GM19324 (cell line): ENCODE measurements at regions not wholly inside any gene's neighbourhood (a gene's known extent, or its start where the extent isn't known, plus 50 kb on each side); places are given as distances from the start of the nearest gene placed in this dataset.

Source experiments
- ATAC-seq: cut with Tn5 transposase; IDR thresholded peaks from one replicate; pipeline ENCODE4 v1.9.1; 2021; ENCODE audit warnings: mild to moderate bottlenecking, moderate library complexity; ENCODE audit not compliant: unreplicated experiment, low FRiP score

DNA sequence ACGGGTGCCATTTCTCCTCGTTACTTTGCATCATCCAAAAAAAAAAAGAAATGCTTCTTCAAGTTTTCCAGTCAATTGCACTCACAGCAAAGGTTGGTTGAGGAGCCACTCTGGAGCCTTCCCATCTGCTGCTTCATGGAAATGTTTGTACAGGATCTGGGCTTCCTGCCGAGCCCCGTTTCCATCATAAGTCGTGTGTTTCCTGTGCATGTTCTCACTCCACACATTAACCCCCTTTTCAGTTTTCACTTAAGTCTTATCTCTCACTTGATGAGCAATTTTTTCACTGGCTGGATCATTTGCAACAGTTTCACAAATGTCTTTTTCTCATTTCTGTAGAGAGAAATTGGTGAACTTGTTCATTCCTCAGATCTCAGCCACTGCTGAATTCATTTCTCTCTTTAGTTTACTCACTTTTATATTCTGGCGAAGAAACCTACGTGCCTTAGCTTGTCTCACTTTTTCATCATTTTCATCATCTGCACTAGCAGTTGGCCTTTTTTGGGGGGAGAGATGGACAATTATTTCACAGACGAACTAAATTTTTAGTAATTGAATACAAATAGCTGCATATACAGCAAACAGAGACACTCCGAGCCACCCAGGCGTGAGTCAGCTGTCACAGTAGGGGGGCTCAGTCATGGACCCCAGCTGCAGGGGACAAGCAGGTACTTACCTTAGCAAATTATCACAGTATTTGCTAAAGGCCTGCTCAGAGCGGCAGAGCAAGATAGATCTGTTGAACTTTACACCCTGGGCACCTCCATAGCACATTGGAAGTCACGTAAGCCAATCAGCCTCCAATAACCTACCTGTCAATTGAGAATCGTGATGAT lies 750.8 kb upstream of the ID2 start:
- ATAC-seq = no peak

GRCh38 chr2:7931808-7932207 lies 750.0 kb upstream of the ID2 start:
- no peak for ATAC-seq

GRCh38 chr2:7933672-7934071 lies 748.2 kb upstream of the ID2 start:
- ATAC-seq = no peak

GRCh38 chr2:7934476-7934875 lies 747.4 kb upstream of the ID2 start:
- ATAC-seq = no peak

DNA sequence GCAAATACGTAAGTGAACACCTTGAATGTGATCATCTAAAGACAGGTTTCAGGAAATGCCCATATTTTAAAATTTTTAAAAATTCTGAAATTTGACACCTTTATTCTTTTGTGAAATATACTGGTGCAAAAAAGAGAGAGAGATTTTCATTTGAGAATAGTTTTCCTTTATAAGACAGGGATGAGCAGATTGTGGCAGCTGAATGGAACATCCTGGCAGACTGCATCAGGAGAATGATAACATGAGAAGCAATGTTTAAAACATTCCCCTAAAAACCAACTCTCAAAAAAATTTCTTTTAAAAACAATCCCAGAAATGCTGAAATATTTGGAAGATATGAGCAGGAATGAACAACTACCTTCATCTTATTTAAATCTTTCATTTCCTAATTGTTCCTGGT lies 744.8 kb upstream of the ID2 start:
- ATAC-seq = no peak

DNA sequence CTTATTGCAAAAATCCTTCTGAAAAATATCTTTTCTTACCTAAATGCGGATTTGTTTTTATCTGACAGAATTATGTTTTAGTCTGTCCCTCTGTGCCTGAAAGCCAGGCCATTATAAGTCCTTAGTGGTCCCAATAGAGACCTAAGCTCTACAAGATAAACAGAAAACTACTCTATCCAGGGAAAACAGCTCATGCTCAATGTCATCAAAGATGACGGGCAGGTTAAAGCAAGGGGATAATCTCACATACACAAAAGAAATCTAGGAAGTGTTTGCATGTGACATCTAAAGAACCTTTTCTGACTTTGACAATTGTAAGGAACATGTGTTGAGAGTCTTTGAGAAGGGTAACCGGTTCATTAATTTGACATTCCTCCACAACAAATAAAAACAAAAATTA lies 741.1 kb upstream of the ID2 start:
- no peak for ATAC-seq

GRCh38 chr2:7943446-7943845 lies 738.4 kb upstream of the ID2 start:
- no peak for ATAC-seq

- no peak for ATAC-seq
Observed at GRCh38 chr2:7945026-7945425, 736.8 kb upstream of the ID2 start.

DNA sequence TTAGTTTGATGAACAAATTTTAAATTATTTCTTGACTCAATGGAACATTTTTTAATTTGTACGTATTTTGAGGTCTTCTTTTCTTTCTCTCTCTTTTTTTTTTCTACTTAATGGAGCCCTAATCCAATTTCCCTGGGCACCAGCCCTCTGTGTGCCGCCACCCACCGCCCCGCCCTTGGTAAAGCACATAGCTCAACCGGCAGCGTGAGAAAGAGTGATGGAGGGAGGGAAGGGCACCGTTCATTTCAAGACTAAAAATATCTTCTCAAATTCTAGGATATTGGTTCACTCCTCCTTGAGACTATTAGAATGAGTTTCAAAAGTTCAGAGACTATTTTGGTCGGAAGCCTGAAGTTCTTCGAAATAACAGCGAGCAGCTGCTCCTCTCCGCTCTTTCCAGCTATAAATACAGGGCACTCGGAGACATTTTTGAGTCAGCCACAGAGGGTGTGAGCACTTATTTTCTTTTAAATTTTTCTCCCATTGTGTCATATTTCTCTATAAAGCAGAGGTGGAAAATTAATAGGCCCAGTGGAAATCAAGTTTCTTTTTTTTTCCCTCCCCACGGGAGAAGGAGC lies 731.7 kb upstream of the ID2 start:
- ATAC-seq = no peak

- no peak for ATAC-seq
Observed at GRCh38 chr2:7951001-7951400, 730.9 kb upstream of the ID2 start.

DNA sequence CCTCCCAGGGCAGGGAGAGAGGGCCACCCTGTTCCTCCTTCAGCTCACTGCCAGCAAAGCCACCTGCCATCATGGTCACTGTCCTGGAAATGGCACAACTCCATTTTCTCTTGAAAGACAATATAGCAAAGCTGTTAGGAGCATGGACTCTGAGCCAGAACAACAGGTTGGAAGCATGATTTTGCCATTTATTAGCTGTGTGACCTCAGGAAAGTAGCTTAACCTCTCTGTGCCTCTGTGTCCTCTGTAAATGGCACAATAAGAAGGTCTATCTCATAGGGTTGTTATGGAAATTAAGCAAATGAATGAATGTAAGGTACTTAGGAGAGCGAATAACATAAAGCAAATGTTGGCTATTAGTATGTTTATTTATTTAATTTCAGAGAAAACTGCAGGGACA lies 730.4 kb upstream of the ID2 start:
- ATAC-seq = no peak

DNA sequence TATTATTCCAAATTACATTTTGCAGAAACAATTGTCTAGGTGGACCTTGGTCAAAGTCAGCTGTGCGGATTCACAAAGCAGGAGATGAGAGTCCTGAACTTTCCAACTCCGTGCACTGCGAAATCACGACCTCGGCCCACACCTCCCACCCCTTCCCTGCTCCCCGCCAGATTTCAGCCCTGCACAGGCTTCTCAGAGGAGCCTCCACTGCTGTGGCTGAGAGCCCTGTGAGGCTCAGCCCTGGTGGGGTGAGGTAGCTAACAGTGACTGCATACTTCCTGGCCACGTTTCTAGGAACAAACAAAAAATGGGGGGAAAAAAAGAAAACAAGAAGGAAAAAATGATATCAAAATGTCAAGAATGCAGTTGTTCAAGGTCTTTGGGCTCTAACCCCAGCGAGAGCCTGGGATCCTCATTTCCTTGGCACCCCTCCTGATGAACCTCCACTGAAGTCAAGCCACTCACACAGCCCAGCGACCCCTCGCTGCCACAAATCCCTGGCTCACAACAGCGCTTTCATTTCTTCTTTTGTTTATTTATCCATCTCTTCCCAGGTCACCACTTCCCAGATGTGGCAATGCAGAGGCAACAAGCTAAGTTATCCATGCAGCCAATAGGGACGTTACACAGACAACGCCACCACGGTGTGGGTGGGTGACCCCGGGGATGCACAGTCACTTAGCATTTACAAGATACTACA lies 729.7 kb upstream of the ID2 start:
- ATAC-seq = no peak

GRCh38 chr2:7953195-7953594 lies 728.7 kb upstream of the ID2 start:
- no peak for ATAC-seq

DNA sequence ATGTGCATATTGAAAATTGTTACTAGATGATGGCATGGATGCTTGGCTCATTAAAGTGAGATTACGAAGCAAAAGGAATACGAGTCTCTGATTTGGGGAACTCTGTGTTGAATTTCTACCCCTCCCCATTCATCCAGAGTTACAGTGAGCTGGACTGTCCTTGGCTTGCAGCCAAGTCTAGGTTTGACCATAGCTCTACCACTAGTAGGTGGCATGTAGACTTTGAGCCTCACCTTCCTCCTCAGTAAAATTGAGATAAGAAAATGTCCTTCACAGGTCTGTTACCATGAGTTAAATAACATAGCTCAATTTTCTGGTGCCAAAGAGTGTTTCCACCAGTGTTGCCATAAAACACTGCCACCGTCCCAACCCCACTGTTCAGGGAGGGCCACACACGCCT lies 727.6 kb upstream of the ID2 start:
- ATAC-seq = no peak

DNA sequence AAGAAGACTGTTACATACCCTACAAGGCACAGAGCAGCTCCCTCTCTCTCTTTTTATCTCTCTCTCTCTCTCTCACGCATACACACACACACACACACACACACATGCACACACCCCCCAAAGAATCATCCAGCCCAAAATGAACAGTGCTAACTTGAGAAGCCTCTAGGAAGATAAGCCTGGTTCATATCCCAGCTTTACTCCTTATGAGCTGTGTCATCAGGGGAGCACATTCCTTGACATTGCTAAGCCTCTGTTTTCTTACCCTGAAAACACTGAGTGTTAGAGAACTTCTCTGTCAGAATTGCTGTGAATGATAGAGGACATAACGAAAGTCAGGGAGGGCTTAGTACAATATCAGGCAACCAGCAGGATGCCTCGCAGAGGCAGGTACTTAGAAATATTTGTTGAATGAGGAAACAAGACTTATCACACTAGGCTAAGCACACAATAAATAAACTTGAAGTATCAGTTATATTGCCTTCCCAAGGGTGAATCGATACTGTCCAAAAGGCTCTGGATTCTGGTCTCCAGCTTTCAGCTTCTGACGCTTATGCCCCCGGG lies 725.6 kb upstream of the ID2 start:
- no peak for ATAC-seq

DNA sequence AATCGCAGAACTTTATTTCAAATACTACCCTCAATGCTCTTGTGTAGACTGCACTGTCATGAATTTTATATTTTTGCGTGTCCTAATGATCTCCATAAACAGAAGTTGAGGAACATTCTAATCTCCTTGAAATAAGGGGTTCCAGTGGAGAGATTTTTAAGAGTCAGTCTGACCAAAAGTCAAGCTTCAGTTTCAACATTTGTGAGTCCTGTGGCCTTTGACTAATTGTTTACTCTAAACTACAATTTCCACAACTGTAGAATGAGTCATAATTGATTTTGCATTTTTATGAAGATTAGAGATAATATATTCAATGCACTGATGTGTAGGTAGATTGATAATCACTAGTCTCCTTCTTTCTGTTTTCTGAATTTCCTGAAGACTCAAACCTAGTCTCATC lies 720.3 kb upstream of the ID2 start:
- no peak for ATAC-seq

GRCh38 chr2:7962161-7962560 lies 719.7 kb upstream of the ID2 start:
- ATAC-seq = no peak

- ATAC-seq = no peak
Observed at GRCh38 chr2:7963787-7964186, 718.1 kb upstream of the ID2 start.

DNA sequence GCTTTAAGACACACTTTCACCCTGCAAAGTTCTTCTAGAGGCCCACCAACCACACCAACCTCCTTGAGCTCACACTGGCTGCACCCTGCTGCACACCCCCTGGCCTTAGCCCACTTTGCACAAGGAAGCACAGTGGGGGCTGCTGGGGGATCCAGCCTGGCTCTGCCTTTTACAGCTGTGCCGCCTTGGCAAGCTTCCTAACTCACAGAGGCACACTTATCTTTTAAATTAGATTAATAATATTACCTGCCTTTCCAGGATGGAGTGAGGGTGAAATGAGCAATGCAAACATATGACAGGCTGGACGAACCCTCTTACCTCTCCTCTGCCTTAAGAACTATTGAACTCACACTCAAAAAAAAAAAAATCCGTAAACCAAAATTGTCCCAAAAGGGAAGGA lies 715.8 kb upstream of the ID2 start:
- ATAC-seq = no peak

DNA sequence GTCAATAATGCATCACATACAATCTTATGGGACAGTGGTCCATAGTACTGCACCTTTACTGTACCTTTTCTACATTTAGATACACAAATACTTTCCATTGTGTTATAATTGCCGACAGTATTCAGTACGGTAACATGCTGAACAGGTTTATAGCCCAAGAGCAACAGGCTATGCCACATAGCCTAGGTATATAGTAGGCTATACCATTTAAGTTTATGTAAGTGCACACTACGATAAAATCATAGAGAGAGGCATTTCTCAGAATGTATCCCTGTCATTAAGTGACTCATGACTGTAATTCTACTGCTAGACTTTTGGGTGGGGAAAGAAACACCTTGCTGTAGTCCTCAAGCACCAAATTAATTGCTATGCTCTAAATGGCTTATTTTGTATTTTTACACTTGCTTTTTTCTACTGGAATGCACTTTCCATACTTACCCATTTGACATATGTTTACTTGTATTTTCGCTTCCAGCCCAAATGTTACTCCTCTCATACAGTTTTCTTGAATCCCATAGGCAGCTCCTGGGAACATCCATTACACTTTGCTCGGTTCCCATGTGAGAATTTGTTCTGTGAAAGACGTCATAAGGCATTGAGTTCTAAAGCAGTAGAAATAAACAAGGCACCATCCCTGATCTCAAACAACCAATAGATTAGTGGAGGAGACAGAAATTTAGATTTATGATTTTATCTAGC lies 714.0 kb upstream of the ID2 start:
- ATAC-seq = no peak
